22Rv1 (cell line): ENCODE measurements at regions not wholly inside any gene's neighbourhood (a gene's known extent, or its start where the extent isn't known, plus 50 kb on each side); places are given as distances from the start of the nearest gene placed in this dataset.

Experiments
- H3K27ac ChIP-seq: fragments of 450-650 bp; 2 replicates; pipeline ENCODE4 v1.5.1; 2017
- CTCF ChIP-seq: fragments of 450-650 bp; IDR thresholded peaks from 2 replicates; pipeline ENCODE4 v1.5.1; 2017; ENCODE audit warnings: mild to moderate bottlenecking
- ZFX ChIP-seq: fragments of 450-650 bp; IDR thresholded peaks from 2 replicates; pipeline ENCODE4 v1.6.1; 2017; ENCODE audit warnings: antibody characterized with exemption, borderline replicate concordance

- TF ChIP-seq ZFX = no peak
- TF ChIP-seq CTCF = no peak
- no peak overlapping the region for H3K27ac ChIP-seq
Measured at GRCh38 chr4:120528428-120528827, 394.1 kb downstream of the PRDM5 start.

- TF ChIP-seq CTCF = no peak
- no peak for TF ChIP-seq ZFX
- H3K27ac ChIP-seq = no peak overlapping the region
Measured at GRCh38 chr4:120526033-120526432, 396.5 kb downstream of the PRDM5 start.

- no peak overlapping the region for H3K27ac ChIP-seq
- no peak for TF ChIP-seq ZFX
- TF ChIP-seq CTCF = no peak
Measured at GRCh38 chr4:120525106-120525505, 397.4 kb downstream of the PRDM5 start.

GRCh38 chr4:120524237-120524636 is 398.3 kb downstream of the PRDM5 start:
- TF ChIP-seq CTCF = no peak
- no peak overlapping the region for H3K27ac ChIP-seq

- TF ChIP-seq CTCF (no peak), ZFX (no peak)
- H3K27ac ChIP-seq = no peak overlapping the region
Measured at GRCh38 chr4:120520761-120521160, 401.8 kb downstream of the PRDM5 start.

- H3K27ac ChIP-seq = no peak overlapping the region
- TF ChIP-seq ZFX (no peak), CTCF (no peak)
Measured at GRCh38 chr4:120517966-120518365, 404.6 kb downstream of the PRDM5 start.

- H3K27ac ChIP-seq = no peak overlapping the region
- TF ChIP-seq ZFX (no peak), CTCF (no peak)
Measured at GRCh38 chr4:120509719-120510118, 412.8 kb downstream of the PRDM5 start.

GRCh38 chr4:120509222-120509621 is 413.3 kb downstream of the PRDM5 start:
- no peak for TF ChIP-seq ZFX
- no peak for TF ChIP-seq CTCF
- no peak overlapping the region for H3K27ac ChIP-seq
